ENCODE measurements at regions not wholly inside any gene's neighbourhood (a gene's known extent, or its start where the extent isn't known, plus 50 kb on each side); places are given as distances from the start of the nearest gene placed in this dataset.

DNA sequence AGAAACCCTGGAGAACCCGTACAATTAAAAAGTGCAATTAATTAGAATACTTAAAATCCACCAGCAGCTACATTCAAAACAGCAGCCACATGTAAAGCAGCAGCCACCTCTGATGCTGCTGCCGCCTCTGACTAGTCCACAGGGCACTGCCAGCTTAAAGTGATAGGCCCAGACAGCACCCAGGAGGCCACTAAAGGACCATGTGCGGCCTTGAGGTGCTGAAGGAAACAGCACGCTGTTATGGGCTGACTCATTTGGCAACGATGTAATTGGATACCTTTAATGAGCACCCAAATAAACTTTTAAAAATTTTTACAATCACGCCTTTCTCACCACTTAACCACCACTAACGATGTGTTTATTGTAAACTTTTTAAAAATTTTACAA is 209.3 kb upstream of the NCKAP5 start:
- DNase-seq (ENCODE audit: low read depth, low spot score), result no peak
- in situ Hi-C loops (cut with HindIII; ENCODE audit: low sequenced_read_pairs), result no loop called here
- no peak overlapping the region for H3K4me3 ChIP-seq (ENCODE audit: low read depth, low read length)
- TF ChIP-seq, protein P1, sequence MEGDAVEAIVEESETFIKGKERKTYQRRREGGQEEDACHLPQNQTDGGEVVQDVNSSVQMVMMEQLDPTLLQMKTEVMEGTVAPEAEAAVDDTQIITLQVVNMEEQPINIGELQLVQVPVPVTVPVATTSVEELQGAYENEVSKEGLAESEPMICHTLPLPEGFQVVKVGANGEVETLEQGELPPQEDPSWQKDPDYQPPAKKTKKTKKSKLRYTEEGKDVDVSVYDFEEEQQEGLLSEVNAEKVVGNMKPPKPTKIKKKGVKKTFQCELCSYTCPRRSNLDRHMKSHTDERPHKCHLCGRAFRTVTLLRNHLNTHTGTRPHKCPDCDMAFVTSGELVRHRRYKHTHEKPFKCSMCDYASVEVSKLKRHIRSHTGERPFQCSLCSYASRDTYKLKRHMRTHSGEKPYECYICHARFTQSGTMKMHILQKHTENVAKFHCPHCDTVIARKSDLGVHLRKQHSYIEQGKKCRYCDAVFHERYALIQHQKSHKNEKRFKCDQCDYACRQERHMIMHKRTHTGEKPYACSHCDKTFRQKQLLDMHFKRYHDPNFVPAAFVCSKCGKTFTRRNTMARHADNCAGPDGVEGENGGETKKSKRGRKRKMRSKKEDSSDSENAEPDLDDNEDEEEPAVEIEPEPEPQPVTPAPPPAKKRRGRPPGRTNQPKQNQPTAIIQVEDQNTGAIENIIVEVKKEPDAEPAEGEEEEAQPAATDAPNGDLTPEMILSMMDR (IDR thresholded peaks at IDR 0.05; ENCODE audit: low read depth, low read length), result no peak

DNA sequence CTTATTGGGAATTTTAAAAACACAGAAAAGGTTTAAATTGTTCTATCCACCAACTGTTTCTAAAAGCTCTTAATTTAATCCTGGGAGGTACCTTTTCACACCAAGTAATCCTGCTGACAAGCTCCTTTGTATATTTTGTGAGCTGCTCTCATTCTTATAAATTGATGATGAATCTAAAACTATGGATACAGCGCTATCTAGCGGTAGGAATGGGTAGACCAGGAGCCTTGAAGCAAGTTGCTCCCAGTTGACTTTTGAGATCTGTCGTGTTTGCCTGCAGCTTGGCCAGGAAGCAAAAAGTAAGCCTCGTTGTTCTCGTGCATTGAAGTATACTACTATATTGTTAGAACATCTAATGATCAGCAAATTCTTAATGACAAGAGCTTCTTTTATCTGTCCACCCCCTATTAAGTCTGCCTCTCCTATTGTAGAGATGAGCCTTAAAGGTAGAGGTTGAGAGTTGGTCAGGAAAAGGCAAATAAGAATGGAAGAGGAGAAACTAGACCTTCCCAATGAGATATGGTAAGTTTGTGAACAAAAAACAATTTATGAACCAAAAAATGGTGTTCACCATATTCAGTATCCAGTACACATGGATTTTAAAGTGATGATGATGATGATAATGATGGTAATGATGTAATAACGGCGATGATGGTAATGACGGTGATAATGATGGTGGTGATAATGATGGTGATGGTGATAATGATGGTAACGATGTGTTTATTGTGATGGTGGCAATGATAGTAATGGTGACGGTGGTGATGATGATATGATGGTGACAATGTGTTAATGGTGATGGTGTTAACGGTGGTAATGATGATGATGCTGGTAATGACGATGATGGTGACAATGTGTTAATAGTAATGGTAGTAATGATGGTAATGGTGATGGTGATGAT is 212.1 kb upstream of the NCKAP5 start:
- TF ChIP-seq, protein P1 (IDR thresholded peaks at IDR 0.05; ENCODE audit: low read depth, low read length), result peak; percentile 82
- no peak overlapping the region for H3K4me3 ChIP-seq (ENCODE audit: low read depth, low read length)
- peak; percentile 88 for DNase-seq (ENCODE audit: low read depth, low spot score)
- in situ Hi-C loops (cut with HindIII; ENCODE audit: low sequenced_read_pairs), result no loop called here

DNA sequence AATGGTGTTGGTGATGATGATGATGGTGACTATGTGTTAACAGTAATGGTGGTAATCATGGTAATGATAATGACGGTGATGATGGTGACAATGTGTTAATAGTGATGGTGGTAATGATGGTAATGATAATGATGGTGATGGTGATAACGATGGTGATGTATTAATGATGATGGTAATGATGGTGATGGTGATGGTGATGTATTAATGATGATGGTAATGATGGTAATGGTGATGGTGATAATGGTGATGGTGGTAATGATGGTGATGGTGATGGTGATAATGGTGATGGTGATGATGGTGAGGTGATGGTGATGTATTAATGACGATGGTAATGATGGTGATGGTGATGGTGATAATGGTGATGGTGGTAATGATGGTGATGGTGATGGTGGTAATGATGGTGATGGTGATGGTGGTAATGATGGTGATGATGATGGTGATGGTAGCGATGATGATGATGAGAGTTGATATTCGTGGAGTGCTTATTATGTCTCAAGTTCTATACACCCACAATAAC is 212.8 kb upstream of the NCKAP5 start:
- no peak for DNase-seq (ENCODE audit: low read depth, low spot score)
- TF ChIP-seq, protein P1 (IDR thresholded peaks at IDR 0.05; ENCODE audit: low read depth, low read length), result no peak
- in situ Hi-C loops (cut with HindIII; ENCODE audit: low sequenced_read_pairs), result no loop called here
- H3K4me3 ChIP-seq (ENCODE audit: low read depth, low read length), result no peak overlapping the region

DNA sequence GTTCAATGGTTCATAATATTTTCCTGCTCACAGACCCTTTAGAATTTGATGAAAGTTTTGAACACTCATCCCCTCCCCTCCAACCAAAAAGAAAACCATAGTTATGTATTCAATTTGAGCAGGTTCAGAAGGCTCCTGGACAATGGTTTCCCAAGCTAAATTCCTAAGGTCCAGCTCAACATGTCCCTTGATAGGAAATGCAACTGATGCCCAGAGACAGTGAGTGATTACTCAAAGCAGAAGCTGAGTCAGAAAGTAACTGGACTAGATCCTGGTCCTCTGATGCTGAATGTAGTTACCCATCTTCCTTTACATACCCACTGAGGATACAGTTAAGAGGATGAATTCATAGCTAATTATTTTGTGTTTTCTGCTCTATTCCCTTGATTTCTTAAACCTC is 218.9 kb upstream of the NCKAP5 start:
- DNase-seq (ENCODE audit: low read depth, low spot score), result no peak
- in situ Hi-C loops (cut with HindIII; ENCODE audit: low sequenced_read_pairs), result no loop called here
- TF ChIP-seq, protein P1 (IDR thresholded peaks at IDR 0.05; ENCODE audit: low read depth, low read length), result no peak

DNA sequence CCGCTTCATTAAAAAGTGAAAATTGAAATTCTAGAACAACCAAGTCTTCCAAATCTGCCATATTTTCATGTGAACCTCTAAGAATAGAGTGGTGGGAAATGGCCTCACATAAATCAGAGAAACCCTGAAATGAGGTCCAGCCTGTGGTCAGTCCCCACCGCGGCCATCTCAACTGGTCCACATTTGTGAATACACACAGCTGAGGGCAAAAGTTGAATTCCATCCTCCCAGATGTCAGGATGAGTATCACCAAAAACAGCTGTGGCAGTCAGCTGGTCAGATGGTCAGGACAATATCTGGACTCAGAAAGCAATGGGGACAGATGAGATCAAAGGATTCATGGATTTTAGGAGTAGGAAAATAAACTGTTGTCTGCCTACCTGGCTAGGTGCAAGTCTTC is 219.4 kb upstream of the NCKAP5 start:
- no peak for DNase-seq (ENCODE audit: low read depth, low spot score)
- TF ChIP-seq, protein P1 (IDR thresholded peaks at IDR 0.05; ENCODE audit: low read depth, low read length), result no peak
- no peak overlapping the region for H3K4me3 ChIP-seq (ENCODE audit: low read depth, low read length)
- in situ Hi-C loops (cut with HindIII; ENCODE audit: low sequenced_read_pairs), result no loop called here

More for the DNA sequence above, 218.9 kb upstream of the NCKAP5 start:
- no peak overlapping the region for H3K4me3 ChIP-seq (ENCODE audit: low read depth, low read length)

DNA sequence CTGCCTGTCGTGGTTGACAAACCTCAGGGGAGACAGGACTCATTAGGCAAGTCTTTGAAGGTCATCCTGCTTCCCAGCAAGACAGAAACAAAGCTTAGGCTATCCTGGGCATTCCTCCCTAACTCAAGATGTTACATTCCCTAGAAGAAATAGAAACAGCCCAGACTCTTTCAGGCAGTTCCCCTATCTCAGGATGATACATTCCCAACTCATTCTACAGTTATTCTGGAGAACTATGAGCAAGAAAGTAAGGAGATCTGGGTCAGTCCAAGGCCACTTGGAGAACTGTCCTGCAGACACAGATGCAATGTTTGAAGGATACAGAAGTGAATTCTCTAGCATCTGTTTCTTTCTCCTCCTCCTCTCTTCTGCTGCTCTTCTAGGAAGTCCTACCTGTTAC is 220.1 kb upstream of the NCKAP5 start:
- in situ Hi-C loops (cut with HindIII; ENCODE audit: low sequenced_read_pairs), result no loop called here
- TF ChIP-seq, protein P1 (IDR thresholded peaks at IDR 0.05; ENCODE audit: low read depth, low read length), result no peak
- DNase-seq (ENCODE audit: low read depth, low spot score), result no peak
- H3K4me3 ChIP-seq (ENCODE audit: low read depth, low read length), result no peak overlapping the region

Data from astrocyte of the spinal cord (primary cell).